ENCODE measurements at regions not wholly inside any gene's neighbourhood (a gene's known extent, or its start where the extent isn't known, plus 50 kb on each side); places are given as distances from the start of the nearest gene placed in this dataset.

DNA sequence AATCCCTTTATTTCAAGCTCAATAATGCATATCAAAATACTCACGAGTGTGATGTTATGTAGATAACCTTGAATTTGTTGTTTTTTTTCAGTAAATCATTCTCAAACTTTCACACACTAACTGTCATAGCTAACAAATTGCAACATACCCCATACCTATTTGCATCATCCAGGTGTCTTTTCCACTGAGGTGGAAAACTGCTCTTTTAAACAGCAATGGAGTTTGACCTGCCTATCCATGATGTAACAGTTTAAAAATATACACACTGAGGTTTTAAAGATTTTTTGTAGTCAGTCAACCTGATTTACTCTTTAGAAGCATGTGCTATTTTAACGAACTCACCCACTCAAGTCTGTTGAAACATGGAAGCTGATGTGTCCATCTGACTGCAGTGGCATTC, 298.7 kb downstream of the RND3 start:
- Histone ChIP-seq H3K36me3 (ENCODE audit: control insufficient read depth in 2 of 2, extremely low read depth in 1 of 2, insufficient read depth in 2 of 2, low read length in 2 of 2) (no peaks in the 10 kb centered on the region), H3K9ac (replicated peaks; ENCODE audit: extremely low read depth, insufficient read depth, low read length) (no peak overlapping the region), H3K4me3 (replicated peaks in 1 of 3; ENCODE audit: insufficient read depth in 1 of 3, low read depth in 1 of 3, low read length in 3 of 3) (no peak overlapping the region), H3K27ac (ENCODE audit: insufficient read depth, low read depth, low read length) (no peak overlapping the region), H2AFZ (ENCODE audit: low read depth, low read length) (no peak overlapping the region), H3K79me2 (ENCODE audit: control insufficient read depth, insufficient read depth, low read length) (no peaks in the 10 kb centered on the region), H3K4me1 (ENCODE audit: control insufficient read depth, extremely low read depth, insufficient read depth, low read length) (peaks cover 10% of the 10 kb centered on the region), H4K20me1 (replicated peaks; ENCODE audit: control insufficient read depth, extremely low read depth, insufficient read depth, low read length) (no peaks in the 10 kb centered on the region), H3K9me1 (replicated peaks; ENCODE audit: control insufficient read depth, extremely low read depth, insufficient read depth, low read length) (no peaks in the 10 kb centered on the region), H3K9me3 (replicated peaks; ENCODE audit: control insufficient read depth, insufficient read depth, low read length) (no peaks in the 10 kb centered on the region), H3K4me2 (ENCODE audit: insufficient read depth, low read length) (no peak overlapping the region), H3K27me3 (ENCODE audit: control insufficient read depth in 2 of 2, insufficient read depth in 2 of 2, low read length in 2 of 2) (no peaks in the 10 kb centered on the region)
- dilution Hi-C loops (cut with MboI; ENCODE audit: extremely low pct_ligation_motif_present, low sequenced_read_pairs): no loop called here
- intact Hi-C loops (cut with micrococcal nuclease): loop anchor here (2.0 kb wide), 1 partner anchor 298 kb away; the partner anchor contains the start of gene RND3
- CTCF ChIA-PET: interaction anchor here (0.6 to 1.9 kb wide), 4 partner anchors 12 to 23 kb away, joined by 3 to 6 read pairs (median 4); no protein-coding TSS in a partner anchor
- TF ChIP-seq POLR2AphosphoS5 (IDR thresholded peaks at IDR 0.05; ENCODE audit: insufficient read depth, low read depth, low read length) (no peak), POLR2A (IDR thresholded peaks at IDR 0.05; ENCODE audit: low read depth, low read length) (no peak)
- FAIRE-seq: no peak
- POLR2A ChIA-PET: no interaction called here
- no peak for DNase-seq (ENCODE audit: low read depth, low spot score)
- BruUV-seq (replicated peaks): no TSS peak

DNA sequence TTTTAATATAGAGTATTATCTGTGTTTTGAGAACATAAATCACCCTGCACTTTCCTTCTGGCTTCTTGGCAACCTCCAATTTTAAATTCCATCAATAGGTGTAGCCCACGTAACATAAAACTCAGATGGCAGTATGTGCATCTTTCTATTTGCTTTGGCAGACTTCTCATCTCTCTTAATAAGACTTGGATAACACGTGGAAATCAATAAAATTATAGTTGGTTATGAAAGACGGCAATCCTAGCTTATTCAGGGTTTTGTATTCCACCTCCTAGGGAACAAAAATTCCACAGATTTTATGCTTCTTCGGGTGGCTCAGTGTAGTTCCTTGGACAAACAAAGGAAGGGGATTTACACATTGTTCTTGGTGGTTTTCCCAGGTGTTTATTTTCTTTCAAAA, 299.3 kb downstream of the RND3 start:
- peak; percentile 38 for FAIRE-seq
- dilution Hi-C loops (cut with MboI; ENCODE audit: extremely low pct_ligation_motif_present, low sequenced_read_pairs): no loop called here
- BruUV-seq (replicated peaks): no TSS peak
- no peak overlapping the region for H3K27ac ChIP-seq (ENCODE audit: insufficient read depth, low read depth, low read length)
- peak; percentile 64 for DNase-seq (ENCODE audit: low read depth, low spot score)
- H3K79me2 ChIP-seq (ENCODE audit: control insufficient read depth, insufficient read depth, low read length): no peaks in the 10 kb centered on the region
- TF ChIP-seq MYC (IDR thresholded peaks at IDR 0.05; ENCODE audit: low read depth, low read length): no peak
- TF ChIP-seq POLR2AphosphoS5 (IDR thresholded peaks at IDR 0.05; ENCODE audit: insufficient read depth, low read depth, low read length): no peak
- H3K9me1 ChIP-seq (replicated peaks; ENCODE audit: control insufficient read depth, extremely low read depth, insufficient read depth, low read length): no peaks in the 10 kb centered on the region
- POLR2A ChIA-PET: no interaction called here
- no peaks in the 10 kb centered on the region for H3K36me3 ChIP-seq (ENCODE audit: control insufficient read depth in 2 of 2, extremely low read depth in 1 of 2, insufficient read depth in 2 of 2, low read length in 2 of 2)
- H3K27me3 ChIP-seq (ENCODE audit: control insufficient read depth in 2 of 2, insufficient read depth in 2 of 2, low read length in 2 of 2): no peaks in the 10 kb centered on the region
- H3K9ac ChIP-seq (replicated peaks; ENCODE audit: extremely low read depth, insufficient read depth, low read length): no peak overlapping the region
- H3K4me2 ChIP-seq (ENCODE audit: insufficient read depth, low read length): no peak overlapping the region
- H3K4me3 ChIP-seq (replicated peaks in 1 of 3; ENCODE audit: insufficient read depth in 1 of 3, low read depth in 1 of 3, low read length in 3 of 3): no peak overlapping the region
- H4K20me1 ChIP-seq (replicated peaks; ENCODE audit: control insufficient read depth, extremely low read depth, insufficient read depth, low read length): no peaks in the 10 kb centered on the region
- peak overlapping the region; percentile 40 for H2AFZ ChIP-seq (ENCODE audit: low read depth, low read length)
- H3K9me3 ChIP-seq (replicated peaks; ENCODE audit: control insufficient read depth, insufficient read depth, low read length): no peaks in the 10 kb centered on the region
- peaks cover 10% of the 10 kb centered on the region for H3K4me1 ChIP-seq (ENCODE audit: control insufficient read depth, extremely low read depth, insufficient read depth, low read length)
- intact Hi-C loops (cut with micrococcal nuclease): loop anchor here (2.0 kb wide), 1 partner anchor 299 kb away; the partner anchor contains the start of gene RND3
- CTCF ChIA-PET: interaction anchor here (1.1 to 1.9 kb wide), 2 partner anchors 14 to 24 kb away, joined by 4 to 6 read pairs; no protein-coding TSS in a partner anchor
